NCI-H446 (cell line): ENCODE measurements at regions not wholly inside any gene's neighbourhood (a gene's known extent, or its start where the extent isn't known, plus 50 kb on each side); places are given as distances from the start of the nearest gene placed in this dataset.

Experiments
- DNase-seq, 2 experiments: peaks; one replicate each; lab custom pipeline; 2025; lab: John Stamatoyannopoulos, UW

GRCh38 chr18:77520767-77521166 is 271.1 kb downstream of the GALR1 start:
- DNase-seq: no peak

GRCh38 chr18:77522051-77522675 is 272.5 kb downstream of the GALR1 start:
- DNase-seq: no peak

GRCh38 chr18:77524909-77525308 is 275.3 kb downstream of the GALR1 start:
- no peak for DNase-seq

- DNase-seq: no peak
Measured at GRCh38 chr18:77526962-77527361, 277.3 kb downstream of the GALR1 start.

GRCh38 chr18:77528872-77529271 is 279.2 kb downstream of the GALR1 start:
- no peak for DNase-seq

- DNase-seq: no peak
Measured at GRCh38 chr18:77529492-77530176, 280.0 kb downstream of the GALR1 start.

GRCh38 chr18:77530732-77531131 is 281.1 kb downstream of the GALR1 start:
- no peak for DNase-seq

GRCh38 chr18:77539860-77540259 is 290.2 kb downstream of the GALR1 start:
- DNase-seq: no peak

GRCh38 chr18:77544792-77545191 is 295.1 kb downstream of the GALR1 start:
- no peak for DNase-seq

DNA sequence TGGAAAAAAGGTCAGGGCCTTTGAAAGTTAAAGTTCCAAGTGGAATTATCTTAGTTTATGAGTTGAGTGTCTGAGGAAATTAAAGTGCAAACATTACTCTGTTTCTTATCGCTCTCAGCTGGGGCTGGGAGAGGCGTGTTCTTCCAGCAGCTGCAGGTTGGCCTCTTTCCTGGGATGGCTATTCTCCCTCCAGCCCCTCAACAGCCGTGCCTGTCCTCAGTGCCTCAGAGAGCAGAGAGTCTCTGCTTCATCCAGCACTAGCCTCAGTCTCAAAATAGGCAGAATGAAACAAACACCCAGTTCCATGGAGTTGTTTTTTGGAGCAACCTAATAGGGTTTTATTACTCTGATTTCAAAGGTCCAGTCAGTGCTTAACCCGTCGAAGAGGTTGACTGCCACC is 298.1 kb downstream of the GALR1 start:
- no peak for DNase-seq

DNA sequence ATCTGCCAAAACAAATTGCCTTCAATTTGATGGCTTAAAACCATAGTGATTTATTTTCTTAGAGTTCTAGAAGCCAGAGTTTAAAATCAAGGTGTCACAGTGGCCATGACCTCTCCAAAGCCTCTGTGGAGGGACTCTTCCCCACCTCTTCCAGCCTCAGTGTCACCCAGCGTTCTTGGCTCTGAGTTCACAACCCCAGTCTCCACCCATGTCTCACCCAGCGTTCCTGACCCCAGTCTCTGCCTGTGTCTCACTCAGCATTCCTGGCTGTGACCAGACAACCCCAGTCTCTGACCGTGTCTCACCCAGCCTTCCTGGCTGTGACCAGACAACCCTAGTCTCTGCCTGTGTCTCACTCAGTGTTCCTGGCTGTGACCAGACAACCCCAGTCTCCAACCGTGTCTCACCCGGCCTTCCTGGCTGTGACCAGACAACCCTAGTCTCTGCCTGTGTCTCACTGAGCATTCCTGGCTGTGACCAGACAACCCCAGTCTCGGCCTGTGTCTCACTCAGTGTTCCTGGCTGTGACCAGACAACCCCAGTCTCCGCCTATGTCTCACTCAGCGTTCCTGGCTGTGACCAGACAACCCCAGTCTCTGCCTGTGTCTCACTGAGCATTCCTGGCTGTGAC is 299.3 kb downstream of the GALR1 start:
- no peak for DNase-seq

DNA sequence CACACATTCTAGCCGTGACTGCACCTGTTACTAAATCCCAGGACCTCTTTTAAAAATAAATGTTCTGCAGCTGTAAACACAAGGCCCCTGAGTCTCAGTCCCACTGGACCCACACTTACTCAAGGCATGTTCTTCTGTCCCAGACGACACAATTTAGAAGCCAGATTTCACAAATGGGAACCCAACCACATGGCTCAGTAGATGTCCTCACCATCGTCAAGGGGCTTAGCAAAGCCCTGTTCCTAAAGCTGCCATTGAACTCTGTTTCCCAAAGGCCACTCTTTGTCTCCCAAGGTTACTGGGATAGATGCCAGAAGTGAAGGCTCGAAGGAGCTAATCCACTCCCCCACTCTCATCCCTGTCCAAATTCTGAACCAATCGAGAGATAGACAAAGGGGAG is 301.0 kb downstream of the GALR1 start:
- no peak for DNase-seq

DNA sequence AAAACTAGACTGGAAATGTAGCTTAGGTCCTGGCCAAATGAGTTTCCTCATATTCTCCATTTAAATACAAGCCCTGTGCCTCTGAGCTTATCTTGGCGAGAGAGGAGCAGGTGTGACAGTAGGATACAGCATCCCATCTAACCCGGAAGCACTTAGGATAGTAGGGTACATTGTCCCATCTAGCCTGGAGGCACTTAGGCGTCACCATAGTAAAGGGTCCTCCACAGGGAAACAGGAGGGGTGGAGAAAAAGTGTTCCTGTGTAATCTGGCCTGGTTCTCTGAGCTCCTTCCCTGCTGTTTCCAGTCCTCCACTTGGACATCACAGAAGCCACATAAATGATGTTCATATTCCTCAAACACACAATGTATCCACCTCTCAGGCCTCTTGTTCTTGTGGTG is 301.4 kb downstream of the GALR1 start:
- no peak for DNase-seq

- DNase-seq: no peak
Measured at GRCh38 chr18:77552945-77553344, 303.3 kb downstream of the GALR1 start.

GRCh38 chr18:77554061-77554460 is 304.4 kb downstream of the GALR1 start:
- DNase-seq: no peak

- no peak for DNase-seq
Measured at GRCh38 chr18:77557046-77557587, 307.5 kb downstream of the GALR1 start.

- no peak for DNase-seq
Measured at GRCh38 chr18:77559274-77559910, 309.7 kb downstream of the GALR1 start.

GRCh38 chr18:77560341-77560992 is 310.8 kb downstream of the GALR1 start:
- no peak for DNase-seq

DNA sequence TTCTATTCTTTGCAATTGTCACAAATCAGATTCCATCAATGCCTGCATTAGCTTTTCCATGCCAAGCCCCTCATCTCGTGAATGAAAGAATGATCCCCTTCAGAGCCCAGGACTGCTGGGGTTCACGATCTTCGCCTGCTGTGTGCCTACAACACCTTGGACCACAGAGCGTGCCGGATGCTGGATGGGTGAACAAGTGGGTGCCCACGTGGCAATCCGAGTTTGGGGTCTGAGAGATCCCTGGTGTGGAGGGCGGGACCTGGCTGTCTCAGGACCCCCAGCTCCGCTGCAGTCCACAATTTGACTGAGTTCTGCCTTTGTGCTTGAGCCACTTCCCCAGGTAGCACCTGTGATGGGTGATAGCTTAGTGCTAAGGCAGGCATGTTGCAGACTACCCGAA is 317.0 kb downstream of the GALR1 start:
- no peak for DNase-seq

DNA sequence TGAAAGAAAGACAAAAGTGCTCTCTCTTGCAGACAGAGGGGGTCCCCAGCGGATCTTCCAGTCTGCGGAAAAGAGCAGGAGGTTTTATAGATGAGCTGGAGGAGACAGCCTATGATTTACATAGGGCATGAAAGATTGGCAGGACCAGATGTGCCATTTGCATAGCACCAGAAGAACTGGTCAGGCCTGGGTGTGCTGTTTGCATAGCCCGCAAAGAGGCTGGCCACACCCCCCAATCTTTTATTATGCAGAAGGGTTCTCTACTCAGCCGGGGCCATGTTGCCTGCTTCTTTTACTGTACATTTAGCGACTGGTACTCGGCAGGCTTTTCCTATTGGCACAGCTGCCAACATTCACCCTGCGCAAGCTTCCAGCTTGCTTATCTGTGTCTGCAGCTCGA is 317.6 kb downstream of the GALR1 start:
- no peak for DNase-seq

DNA sequence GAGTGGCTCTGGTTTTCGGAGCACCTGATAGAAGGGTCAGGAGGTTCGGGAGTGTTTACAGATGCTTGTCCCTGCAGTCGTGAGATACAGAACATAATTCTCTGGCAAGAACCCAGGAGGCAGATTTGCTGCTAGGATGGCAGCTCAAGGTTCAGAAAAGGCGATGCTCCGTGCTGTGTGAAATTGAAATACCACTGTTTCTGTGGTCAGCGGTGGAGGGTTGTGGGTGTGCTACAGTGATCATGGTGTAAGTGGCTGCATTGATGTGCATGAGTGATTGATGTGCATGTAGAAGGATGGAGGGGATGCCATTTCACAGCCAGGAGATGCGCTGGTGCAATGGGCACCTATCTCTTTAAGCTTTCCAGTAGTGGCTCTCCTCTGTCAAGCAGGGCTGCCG is 322.1 kb downstream of the GALR1 start:
- DNase-seq: no peak

- no peak for DNase-seq
Measured at GRCh38 chr18:77572537-77572936, 322.9 kb downstream of the GALR1 start.
